ENCODE measurements at regions not wholly inside any gene's neighbourhood (a gene's known extent, or its start where the extent isn't known, plus 50 kb on each side); places are given as distances from the start of the nearest gene placed in this dataset.

- H3K27ac ChIP-seq, result no peak overlapping the region
- DNase-seq (ENCODE audit: low spot score in 2 of 2), result no peak
- H3K9me3 ChIP-seq, result no peaks in the 10 kb centered on the region
- no peaks in the 10 kb centered on the region for H3K4me1 ChIP-seq
- H3K4me3 ChIP-seq, result no peak overlapping the region
- H3K27me3 ChIP-seq, result no peaks in the 10 kb centered on the region
- no peaks in the 10 kb centered on the region for H3K36me3 ChIP-seq
- no peak for TF ChIP-seq EP300 (IDR thresholded peaks at IDR 0.05)
Observed at GRCh38 chr12:84766375-84766774, 146.2 kb downstream of the SLC6A15 start.

GRCh38 chr12:84764001-84764400, 148.6 kb downstream of the SLC6A15 start:
- DNase-seq (ENCODE audit: low spot score in 2 of 2), result no peak
- Histone ChIP-seq H3K27me3 (no peaks in the 10 kb centered on the region), H3K9me3 (no peaks in the 10 kb centered on the region), H3K27ac (no peak overlapping the region), H3K4me3 (no peak overlapping the region), H3K4me1 (no peaks in the 10 kb centered on the region), H3K36me3 (no peaks in the 10 kb centered on the region)
- WGBS, 2 donors, result 80 to 84% methylated on average over 1 of the region's 1 CpG
- TF ChIP-seq POLR2A (IDR thresholded peaks at IDR 0.05) (no peak), EP300 (IDR thresholded peaks at IDR 0.05) (no peak), CTCF (IDR thresholded peaks at IDR 0.05) (no peak)

- no peaks in the 10 kb centered on the region for H3K4me1 ChIP-seq
- TF ChIP-seq POLR2A (IDR thresholded peaks at IDR 0.05) (no peak), CTCF (IDR thresholded peaks at IDR 0.05) (no peak), EP300 (IDR thresholded peaks at IDR 0.05) (no peak)
- no peak for DNase-seq (ENCODE audit: low spot score in 2 of 2)
- no peak overlapping the region for H3K4me3 ChIP-seq
- H3K27ac ChIP-seq, result no peak overlapping the region
- WGBS, 2 donors, result 47 to 75% methylated on average over 1 of the region's 1 CpG
- no peaks in the 10 kb centered on the region for H3K9me3 ChIP-seq
- H3K27me3 ChIP-seq, result no peaks in the 10 kb centered on the region
- H3K36me3 ChIP-seq, result no peaks in the 10 kb centered on the region
Observed at GRCh38 chr12:84763107-84763506, 149.5 kb downstream of the SLC6A15 start.

GRCh38 chr12:84760091-84760865, 152.3 kb downstream of the SLC6A15 start:
- no peak for DNase-seq (ENCODE audit: low spot score in 2 of 2)
- no peak for TF ChIP-seq POLR2A (IDR thresholded peaks at IDR 0.05)
- no peak for TF ChIP-seq CTCF (IDR thresholded peaks at IDR 0.05)
- no peak for TF ChIP-seq EP300 (IDR thresholded peaks at IDR 0.05)
- Histone ChIP-seq H3K4me3 (no peak overlapping the region), H3K27me3 (no peaks in the 10 kb centered on the region), H3K27ac (no peak overlapping the region), H3K4me1 (no peaks in the 10 kb centered on the region), H3K36me3 (no peaks in the 10 kb centered on the region), H3K9me3 (no peaks in the 10 kb centered on the region)
- WGBS, 2 donors, result 40 to 44% methylated on average over 2 of the region's 2 CpGs

- TF ChIP-seq POLR2A (IDR thresholded peaks at IDR 0.05) (no peak), EP300 (IDR thresholded peaks at IDR 0.05) (no peak), CTCF (IDR thresholded peaks at IDR 0.05) (no peak)
- H3K36me3 ChIP-seq, result no peaks in the 10 kb centered on the region
- 39 to 47% methylated on average over 1 of the region's 1 CpG for WGBS, 2 donors
- H3K9me3 ChIP-seq, result no peaks in the 10 kb centered on the region
- no peak overlapping the region for H3K27ac ChIP-seq
- H3K4me3 ChIP-seq, result no peak overlapping the region
- DNase-seq (ENCODE audit: low spot score in 2 of 2), result peak in 1 of 2 donors; percentile 7
- H3K27me3 ChIP-seq, result no peaks in the 10 kb centered on the region
- H3K4me1 ChIP-seq, result no peaks in the 10 kb centered on the region
Observed at GRCh38 chr12:84757978-84758377, 154.6 kb downstream of the SLC6A15 start.

GRCh38 chr12:84756961-84757360, 155.6 kb downstream of the SLC6A15 start:
- Histone ChIP-seq H3K4me1 (no peaks in the 10 kb centered on the region), H3K27me3 (no peaks in the 10 kb centered on the region), H3K4me3 (no peak overlapping the region), H3K36me3 (no peaks in the 10 kb centered on the region), H3K9me3 (no peaks in the 10 kb centered on the region), H3K27ac (no peak overlapping the region)
- DNase-seq (ENCODE audit: low spot score in 2 of 2), result no peak
- TF ChIP-seq POLR2A (IDR thresholded peaks at IDR 0.05) (no peak), EP300 (IDR thresholded peaks at IDR 0.05) (no peak), CTCF (IDR thresholded peaks at IDR 0.05) (no peak)
